ENCODE measurements at regions not wholly inside any gene's neighbourhood (a gene's known extent, or its start where the extent isn't known, plus 50 kb on each side); places are given as distances from the start of the nearest gene placed in this dataset.

GRCh38 chr18:11247381-11247970 lies 98.1 kb upstream of the PIEZO2 start (continued):
- peak; percentile 40; the same call in 1 of the 2 replicates for TF ChIP-seq ZNF777 (tag by site-specific recombination; IDR thresholded peaks at IDR 0.05; ENCODE audit: borderline replicate concordance)

GRCh38 chr18:11246495-11247300 lies 97.3 kb upstream of the PIEZO2 start:
- Histone ChIP-seq H3K27ac (ENCODE audit: extremely low read depth, low read depth, low read length) (no peak overlapping the region), H3K36me3 (ENCODE audit: control insufficient read depth in 2 of 2, insufficient read depth in 1 of 2, low read length in 2 of 2) (no peaks in the 10 kb centered on the region), H3K4me1 (ENCODE audit: control insufficient read depth, insufficient read depth, low read length) (no peaks in the 10 kb centered on the region), H3K4me3 (ENCODE audit: low read depth, low read length) (no peak overlapping the region), H3K9me3 (ENCODE audit: control insufficient read depth, insufficient read depth, low read depth, low read length) (no peaks in the 10 kb centered on the region)
- CTCF ChIA-PET = interaction anchor here (0.6 to 0.8 kb wide), 2 partner anchors 71 to 93 kb away, joined by 3 to 5 read pairs; no protein-coding TSS in a partner anchor
- POLR2A ChIA-PET = no interaction called here
- TF ChIP-seq ATF2 (tag by site-specific recombination; IDR thresholded peaks at IDR 0.05; ENCODE audit: low read depth) (no peak), ZNF776 (tag by site-specific recombination; IDR thresholded peaks at IDR 0.05; ENCODE audit: borderline replicate concordance) (no peak), SALL2 (tag by site-specific recombination; IDR thresholded peaks at IDR 0.05; ENCODE audit: borderline replicate concordance) (no peak), GLIS1 (tag by site-specific recombination; IDR thresholded peaks at IDR 0.05) (peak; percentile 40)

GRCh38 chr18:11245879-11246278 lies 96.5 kb upstream of the PIEZO2 start:
- no peaks in the 10 kb centered on the region for H3K36me3 ChIP-seq (ENCODE audit: control insufficient read depth in 2 of 2, insufficient read depth in 1 of 2, low read length in 2 of 2)
- no peaks in the 10 kb centered on the region for H3K4me1 ChIP-seq (ENCODE audit: control insufficient read depth, insufficient read depth, low read length)
- no peak overlapping the region for H3K27ac ChIP-seq (ENCODE audit: extremely low read depth, low read depth, low read length)
- H3K4me3 ChIP-seq (ENCODE audit: low read depth, low read length) = no peak overlapping the region
- ChIA-PET POLR2A (no interaction called here), CTCF (interaction anchor here (0.6 kb wide), 2 partner anchors 61 to 308 kb away, joined by 3 read pairs; no protein-coding TSS in a partner anchor)
- no peak for TF ChIP-seq ZNF114 (tag by site-specific recombination; IDR thresholded peaks at IDR 0.05)
- TF ChIP-seq KLF8 (tag by site-specific recombination; IDR thresholded peaks at IDR 0.05) = no peak
- TF ChIP-seq ZNF202 (tag by site-specific recombination; IDR thresholded peaks at IDR 0.05; ENCODE audit: borderline replicate concordance) = no peak
- no peak for TF ChIP-seq SP3 (tag by site-specific recombination; IDR thresholded peaks at IDR 0.05)
- no peak for TF ChIP-seq MEIS1 (CRISPR knock-in tag; IDR thresholded peaks at IDR 0.05; ENCODE audit: borderline replicate concordance)
- TF ChIP-seq ZNF518A (tag by site-specific recombination; conservative IDR thresholded peaks at IDR 0.05; ENCODE audit: low read depth) = no peak
- TF ChIP-seq ZNF645 (tag by site-specific recombination; IDR thresholded peaks at IDR 0.05) = no peak
- no peak for TF ChIP-seq ZBTB21 (tag by site-specific recombination; IDR thresholded peaks at IDR 0.05)
- no peaks in the 10 kb centered on the region for H3K9me3 ChIP-seq (ENCODE audit: control insufficient read depth, insufficient read depth, low read depth, low read length)
